ENCODE measurements at regions not wholly inside any gene's neighbourhood (a gene's known extent, or its start where the extent isn't known, plus 50 kb on each side); places are given as distances from the start of the nearest gene placed in this dataset.

DNA sequence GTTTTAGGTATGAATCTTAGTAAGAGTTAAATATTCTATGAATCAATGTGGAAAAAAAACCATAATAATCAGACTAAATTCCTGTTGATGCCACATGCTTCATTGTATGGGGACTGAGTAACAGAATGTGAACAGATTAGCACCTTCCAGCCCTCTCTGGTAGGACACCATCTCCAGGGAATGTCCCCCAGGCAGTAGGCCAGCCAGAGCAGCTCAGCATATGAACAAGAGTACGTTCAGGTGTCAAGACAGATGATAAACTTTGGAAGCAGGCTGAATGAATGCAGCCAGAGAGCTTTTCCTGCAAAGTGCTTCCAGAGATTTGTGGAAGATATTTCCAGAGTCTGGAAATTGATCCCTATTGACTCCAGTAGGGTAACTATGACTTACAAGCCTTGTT lies 204.4 kb downstream of the RPS29 start:
- H3K27me3 Mint-ChIP-seq (ENCODE audit: unreplicated experiment) = peaks cover 11% of the 10 kb centered on the region
- H3K27ac Mint-ChIP-seq (ENCODE audit: unreplicated experiment) = no peak overlapping the region
- H3K36me3 Mint-ChIP-seq (ENCODE audit: unreplicated experiment) = no peaks in the 10 kb centered on the region
- TF ChIP-seq, protein P1, sequence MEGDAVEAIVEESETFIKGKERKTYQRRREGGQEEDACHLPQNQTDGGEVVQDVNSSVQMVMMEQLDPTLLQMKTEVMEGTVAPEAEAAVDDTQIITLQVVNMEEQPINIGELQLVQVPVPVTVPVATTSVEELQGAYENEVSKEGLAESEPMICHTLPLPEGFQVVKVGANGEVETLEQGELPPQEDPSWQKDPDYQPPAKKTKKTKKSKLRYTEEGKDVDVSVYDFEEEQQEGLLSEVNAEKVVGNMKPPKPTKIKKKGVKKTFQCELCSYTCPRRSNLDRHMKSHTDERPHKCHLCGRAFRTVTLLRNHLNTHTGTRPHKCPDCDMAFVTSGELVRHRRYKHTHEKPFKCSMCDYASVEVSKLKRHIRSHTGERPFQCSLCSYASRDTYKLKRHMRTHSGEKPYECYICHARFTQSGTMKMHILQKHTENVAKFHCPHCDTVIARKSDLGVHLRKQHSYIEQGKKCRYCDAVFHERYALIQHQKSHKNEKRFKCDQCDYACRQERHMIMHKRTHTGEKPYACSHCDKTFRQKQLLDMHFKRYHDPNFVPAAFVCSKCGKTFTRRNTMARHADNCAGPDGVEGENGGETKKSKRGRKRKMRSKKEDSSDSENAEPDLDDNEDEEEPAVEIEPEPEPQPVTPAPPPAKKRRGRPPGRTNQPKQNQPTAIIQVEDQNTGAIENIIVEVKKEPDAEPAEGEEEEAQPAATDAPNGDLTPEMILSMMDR (IDR thresholded peaks at IDR 0.05; ENCODE audit: partially characterized antibody, unreplicated experiment) = no peak
- H3K4me3 Mint-ChIP-seq (ENCODE audit: unreplicated experiment) = no peak overlapping the region
- no peaks in the 10 kb centered on the region for H3K4me1 Mint-ChIP-seq (ENCODE audit: low read depth, unreplicated experiment)
- peaks cover 2% of the 10 kb centered on the region for H3K9me3 Mint-ChIP-seq (ENCODE audit: unreplicated experiment)
- no peak for DNase-seq

DNA sequence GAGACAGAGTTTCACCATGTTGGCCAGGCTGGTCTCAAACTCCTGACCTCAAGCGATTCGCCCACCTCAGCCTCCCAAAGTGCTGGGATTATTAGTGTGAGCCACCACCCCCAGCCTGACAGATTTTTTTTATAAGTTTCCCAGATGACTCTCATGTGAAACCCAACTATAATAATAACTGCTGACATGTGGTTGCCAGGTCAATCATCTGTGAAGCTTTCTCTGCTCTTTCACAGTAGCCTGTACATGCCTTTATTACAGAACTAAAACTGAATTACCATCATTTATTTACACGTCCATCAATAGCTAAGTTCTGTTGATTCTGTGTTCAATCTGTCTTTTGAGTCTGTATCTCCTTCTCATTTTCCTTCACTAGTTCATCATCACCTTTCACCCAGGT lies 218.5 kb downstream of the RPS29 start:
- H3K36me3 Mint-ChIP-seq (ENCODE audit: unreplicated experiment) = no peaks in the 10 kb centered on the region
- no peaks in the 10 kb centered on the region for H3K9me3 Mint-ChIP-seq (ENCODE audit: unreplicated experiment)
- DNase-seq = no peak
- H3K4me1 Mint-ChIP-seq (ENCODE audit: low read depth, unreplicated experiment) = no peaks in the 10 kb centered on the region
- H3K27me3 Mint-ChIP-seq (ENCODE audit: unreplicated experiment) = peaks cover 4% of the 10 kb centered on the region
- TF ChIP-seq, protein P1 (IDR thresholded peaks at IDR 0.05; ENCODE audit: partially characterized antibody, unreplicated experiment) = no peak
- no peak overlapping the region for H3K27ac Mint-ChIP-seq (ENCODE audit: unreplicated experiment)
- no peak overlapping the region for H3K4me3 Mint-ChIP-seq (ENCODE audit: unreplicated experiment)

DNA sequence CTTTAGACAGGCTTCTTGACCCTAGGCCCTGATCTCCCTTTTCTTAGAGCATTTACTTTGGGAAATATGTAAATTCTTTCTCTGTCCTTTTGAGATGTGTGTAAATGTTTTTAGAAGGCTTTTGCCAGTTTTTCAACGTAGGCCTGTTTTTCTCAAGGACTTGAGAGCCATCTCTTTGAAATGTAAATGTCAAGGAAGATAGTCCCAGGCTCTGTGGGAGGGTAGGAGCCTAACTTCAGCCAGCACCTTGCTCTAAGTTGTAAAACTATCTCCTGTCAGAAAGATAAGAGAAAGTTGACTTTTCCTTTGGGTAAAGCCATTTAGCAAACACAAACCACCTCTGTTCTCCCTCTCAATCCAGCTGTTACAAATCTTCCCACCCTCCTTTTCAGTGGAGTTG lies 219.8 kb downstream of the RPS29 start:
- no peak for DNase-seq

DNA sequence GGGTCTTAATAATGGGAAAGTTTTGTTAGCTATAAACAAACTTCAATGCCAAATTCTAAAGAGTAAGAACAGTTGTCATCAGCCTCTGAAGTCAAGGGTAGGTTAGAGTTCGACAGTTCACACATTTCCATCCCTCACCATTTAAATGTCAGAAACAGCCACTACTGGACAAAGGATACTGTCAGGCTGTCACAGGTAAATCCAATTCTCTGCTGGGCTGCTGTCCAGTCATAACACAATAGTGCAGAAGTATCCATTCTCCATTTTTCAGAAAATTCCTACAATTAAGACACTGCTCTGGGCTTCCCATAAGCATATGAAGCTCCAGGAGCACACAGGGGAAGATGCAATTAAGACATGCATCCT lies 221.4 kb downstream of the RPS29 start:
- DNase-seq = no peak
- Mint-ChIP-seq H3K4me1 (ENCODE audit: low read depth, unreplicated experiment) (no peaks in the 10 kb centered on the region), H3K27ac (ENCODE audit: unreplicated experiment) (no peak overlapping the region), H3K36me3 (ENCODE audit: unreplicated experiment) (no peaks in the 10 kb centered on the region), H3K4me3 (ENCODE audit: unreplicated experiment) (no peak overlapping the region), H3K9me3 (ENCODE audit: unreplicated experiment) (no peaks in the 10 kb centered on the region), H3K27me3 (ENCODE audit: unreplicated experiment) (peaks cover 7% of the 10 kb centered on the region)
- TF ChIP-seq, protein P1 (IDR thresholded peaks at IDR 0.05; ENCODE audit: partially characterized antibody, unreplicated experiment) = no peak

More for the DNA sequence above, 219.8 kb downstream of the RPS29 start:
- Mint-ChIP-seq H3K27ac (ENCODE audit: unreplicated experiment) (no peak overlapping the region), H3K27me3 (ENCODE audit: unreplicated experiment) (peaks cover 4% of the 10 kb centered on the region), H3K4me3 (ENCODE audit: unreplicated experiment) (no peak overlapping the region), H3K36me3 (ENCODE audit: unreplicated experiment) (no peaks in the 10 kb centered on the region), H3K9me3 (ENCODE audit: unreplicated experiment) (no peaks in the 10 kb centered on the region), H3K4me1 (ENCODE audit: low read depth, unreplicated experiment) (no peaks in the 10 kb centered on the region)
- TF ChIP-seq, protein P1 (IDR thresholded peaks at IDR 0.05; ENCODE audit: partially characterized antibody, unreplicated experiment) = no peak

DNA sequence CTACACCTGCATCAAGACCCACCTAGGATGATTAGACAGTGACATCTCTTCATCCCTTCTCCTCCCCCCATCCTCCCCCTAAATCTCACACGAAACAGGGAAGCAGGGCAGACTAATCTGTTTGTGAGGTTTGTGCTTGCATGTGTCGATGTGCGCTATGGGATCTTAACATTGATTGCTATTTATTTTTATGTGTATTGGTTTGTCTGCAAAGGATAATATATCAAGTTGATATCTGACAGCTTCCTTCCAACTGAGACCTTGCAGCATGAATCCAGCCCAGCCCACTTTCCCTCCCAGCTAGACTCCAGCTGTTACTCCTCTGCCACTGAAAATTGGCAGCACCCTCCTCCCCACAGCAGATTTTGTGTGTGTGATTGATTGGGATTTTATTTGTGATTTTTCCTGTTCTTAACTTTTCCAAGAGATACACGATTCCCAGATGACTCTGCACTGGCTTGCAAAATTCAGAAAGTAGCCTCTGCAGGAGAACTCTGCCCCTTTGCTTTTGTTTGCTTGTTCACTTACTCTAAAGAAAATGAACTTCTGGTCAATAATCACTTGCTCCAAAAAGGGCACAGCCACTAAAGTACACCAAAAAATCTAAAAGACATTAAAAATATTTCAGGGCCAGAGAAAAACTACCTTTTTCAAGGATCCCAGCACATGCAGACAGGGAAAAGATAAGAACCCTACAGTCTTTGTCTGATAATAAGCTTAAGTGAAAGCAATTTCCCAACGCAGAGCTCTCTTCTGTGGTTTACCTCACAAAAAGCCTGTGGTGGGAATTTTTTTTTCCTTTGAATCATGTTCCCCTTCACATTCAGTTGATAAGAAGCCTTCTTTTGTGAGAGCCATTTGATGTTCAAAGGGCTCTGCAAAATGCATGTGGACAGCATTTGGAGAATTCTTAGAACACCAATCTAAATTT lies 222.1 kb downstream of the RPS29 start:
- Mint-ChIP-seq H3K4me1 (ENCODE audit: low read depth, unreplicated experiment) (no peaks in the 10 kb centered on the region), H3K27me3 (ENCODE audit: unreplicated experiment) (peaks cover 8% of the 10 kb centered on the region), H3K27ac (ENCODE audit: unreplicated experiment) (no peak overlapping the region), H3K9me3 (ENCODE audit: unreplicated experiment) (no peaks in the 10 kb centered on the region), H3K36me3 (ENCODE audit: unreplicated experiment) (no peaks in the 10 kb centered on the region), H3K4me3 (ENCODE audit: unreplicated experiment) (no peak overlapping the region)
- no peak for DNase-seq
- TF ChIP-seq, protein P1 (IDR thresholded peaks at IDR 0.05; ENCODE audit: partially characterized antibody, unreplicated experiment) = no peak

Measured in glutamatergic neuron (in vitro differentiated cells).